ENCODE measurements at regions not wholly inside any gene's neighbourhood (a gene's known extent, or its start where the extent isn't known, plus 50 kb on each side); places are given as distances from the start of the nearest gene placed in this dataset.
"Not testable (repeated sequence)": the region's sequence is repeated elsewhere in the genome, so short reads cannot be mapped to it uniquely, and the experiment has no call there.

- no peak for DNase-seq (ENCODE audit: low read depth)
Measured at GRCh38 chr6:164694386-164694785, 615.0 kb downstream of the C6orf118 start.

DNA sequence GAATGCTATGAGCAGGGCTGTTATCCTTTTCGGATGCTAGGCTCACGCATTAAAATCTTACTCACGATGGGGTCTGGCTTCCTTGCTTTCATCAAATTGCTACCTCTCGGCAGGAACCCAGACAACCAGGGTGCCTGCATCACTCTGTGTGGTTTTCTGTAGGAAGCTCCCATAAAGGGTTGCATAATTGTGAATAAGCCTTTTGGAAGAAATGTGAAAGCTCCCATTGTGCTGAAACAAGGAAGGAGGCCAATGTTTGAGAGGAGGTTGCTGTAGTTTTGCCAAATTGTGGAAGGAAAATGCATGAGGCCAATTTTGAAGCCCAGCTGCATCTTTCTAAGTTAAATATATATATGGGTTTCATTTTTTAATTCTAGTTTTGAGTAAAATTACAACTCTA is 615.5 kb downstream of the C6orf118 start:
- no peak for DNase-seq (ENCODE audit: low read depth)

GRCh38 chr6:164692772-164693510 is 616.5 kb downstream of the C6orf118 start:
- DNase-seq (ENCODE audit: low read depth): no peak

GRCh38 chr6:164690702-164691500 is 618.5 kb downstream of the C6orf118 start:
- no peak for DNase-seq (ENCODE audit: low read depth)

DNA sequence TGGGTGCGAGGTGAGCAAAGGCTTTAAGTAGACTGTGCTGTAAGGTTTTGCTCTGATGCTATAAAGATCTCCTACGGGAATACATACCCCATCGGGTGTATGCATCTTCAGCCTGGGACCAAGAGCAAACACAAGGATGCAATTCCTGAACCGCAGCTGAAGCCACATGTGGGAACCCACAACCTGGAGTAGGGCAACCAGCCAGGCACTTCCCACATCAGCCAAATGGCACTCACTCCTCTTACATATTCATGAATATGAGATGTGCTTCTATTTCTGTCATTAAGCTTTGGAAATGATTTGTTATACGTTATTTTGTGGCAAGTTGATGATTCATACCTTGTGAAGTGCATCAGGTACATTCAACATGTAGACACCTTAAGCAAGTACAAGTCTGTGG is 619.2 kb downstream of the C6orf118 start:
- DNase-seq (ENCODE audit: low read depth): no peak

GRCh38 chr6:164665328-164665727 is 644.1 kb downstream of the C6orf118 start:
- DNase-seq (ENCODE audit: low read depth): no peak

- no peak for DNase-seq (ENCODE audit: low read depth)
Measured at GRCh38 chr6:164663634-164664033, 645.8 kb downstream of the C6orf118 start.

DNA sequence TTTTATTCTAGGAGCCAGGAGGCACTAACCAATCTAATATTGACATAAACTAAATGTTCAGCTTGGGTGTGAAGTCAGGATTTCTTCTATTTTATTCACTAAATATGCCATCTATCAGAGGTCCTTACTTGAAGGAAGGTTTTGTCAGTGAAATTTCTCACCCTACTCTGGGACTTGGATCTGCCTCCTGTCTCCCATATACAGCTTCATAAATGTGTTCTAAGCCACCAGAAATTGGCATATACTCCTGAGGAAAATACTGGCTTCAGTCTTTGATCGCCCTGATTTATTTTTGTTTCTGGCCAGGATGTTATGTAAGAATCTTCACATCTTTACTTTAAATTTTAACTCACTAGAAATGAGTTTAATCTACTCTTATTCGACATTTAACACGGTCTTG is 647.7 kb downstream of the C6orf118 start:
- DNase-seq (ENCODE audit: low read depth): no peak

- DNase-seq (ENCODE audit: low read depth): no peak
Measured at GRCh38 chr6:164660781-164661180, 648.6 kb downstream of the C6orf118 start.

GRCh38 chr6:164640956-164641355 is 668.4 kb downstream of the C6orf118 start:
- no peak for DNase-seq (ENCODE audit: low read depth)

GRCh38 chr6:164628302-164628931 is 681.0 kb downstream of the C6orf118 start:
- DNase-seq (ENCODE audit: low read depth): no peak

GRCh38 chr6:164616917-164617524 is 692.4 kb downstream of the C6orf118 start:
- DNase-seq (ENCODE audit: low read depth): no peak

GRCh38 chr6:164612751-164613150 is 696.7 kb downstream of the C6orf118 start:
- no peak for DNase-seq (ENCODE audit: low read depth)

GRCh38 chr6:164610859-164611258 is 698.5 kb downstream of the C6orf118 start:
- not testable (repeated sequence) for DNase-seq (ENCODE audit: low read depth)

DNA sequence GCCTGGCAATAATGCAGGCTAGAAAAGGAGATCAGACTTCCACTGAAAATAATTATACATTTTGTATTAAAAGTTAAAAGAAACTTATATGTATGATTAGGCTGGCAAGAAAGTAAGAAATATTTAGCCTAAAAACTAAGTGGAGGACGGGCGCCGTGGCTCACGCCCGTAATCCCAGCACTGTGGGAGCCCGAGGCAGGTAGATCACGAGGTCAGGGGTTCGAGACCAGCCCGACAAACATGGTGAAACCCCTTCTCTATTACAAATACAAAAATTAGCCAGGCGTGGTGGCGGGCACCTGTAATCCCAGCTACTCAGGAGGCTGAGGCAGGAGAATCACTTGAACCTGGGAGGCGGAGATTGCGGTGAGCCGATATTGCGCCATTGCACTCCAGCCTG is 707.0 kb downstream of the C6orf118 start:
- not testable (repeated sequence) for DNase-seq (ENCODE audit: low read depth)

GRCh38 chr6:164581563-164581962 is 727.8 kb downstream of the C6orf118 start:
- no peak for DNase-seq (ENCODE audit: low read depth)

DNA sequence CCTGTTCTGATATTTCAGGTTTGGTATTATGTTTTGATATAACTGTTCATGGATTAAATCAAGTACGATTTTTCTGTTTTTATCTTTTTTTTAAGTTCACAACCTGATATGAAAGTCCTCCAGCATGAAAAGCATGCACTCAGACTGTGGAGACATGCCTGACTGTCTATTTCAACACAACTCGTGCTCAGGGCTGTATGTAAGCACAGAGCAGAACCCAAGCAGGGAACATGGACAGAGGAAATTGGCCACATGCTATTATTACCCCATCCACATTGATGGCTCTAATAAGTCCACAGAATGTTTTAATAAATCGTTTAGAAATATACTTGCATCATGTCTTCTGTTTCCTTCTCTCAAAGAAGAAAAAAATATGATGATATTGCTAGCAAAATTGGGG is 730.4 kb downstream of the C6orf118 start:
- DNase-seq (ENCODE audit: low read depth): no peak

- no peak for DNase-seq (ENCODE audit: low read depth)
Measured at GRCh38 chr6:164578616-164579015, 730.8 kb downstream of the C6orf118 start.

DNA sequence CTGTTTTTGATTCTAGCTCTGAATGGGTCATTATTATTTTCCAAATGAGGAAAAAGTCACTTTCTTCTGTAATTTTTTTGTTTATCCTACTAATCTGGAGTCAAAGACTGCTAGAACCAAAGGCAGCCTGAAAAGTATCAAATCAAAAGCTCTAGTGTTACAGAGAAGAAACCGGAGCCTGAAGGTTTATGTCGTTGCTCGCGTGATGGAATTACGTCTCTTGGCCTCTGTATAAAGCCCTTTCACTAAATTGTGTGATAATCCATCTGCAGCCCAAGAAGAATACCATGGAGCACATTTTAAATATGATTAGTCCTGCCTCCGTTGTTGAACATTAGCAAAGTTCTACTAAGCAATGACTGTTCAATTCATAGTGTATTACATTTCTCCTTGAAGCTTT is 738.6 kb downstream of the C6orf118 start:
- no peak for DNase-seq (ENCODE audit: low read depth)

DNA sequence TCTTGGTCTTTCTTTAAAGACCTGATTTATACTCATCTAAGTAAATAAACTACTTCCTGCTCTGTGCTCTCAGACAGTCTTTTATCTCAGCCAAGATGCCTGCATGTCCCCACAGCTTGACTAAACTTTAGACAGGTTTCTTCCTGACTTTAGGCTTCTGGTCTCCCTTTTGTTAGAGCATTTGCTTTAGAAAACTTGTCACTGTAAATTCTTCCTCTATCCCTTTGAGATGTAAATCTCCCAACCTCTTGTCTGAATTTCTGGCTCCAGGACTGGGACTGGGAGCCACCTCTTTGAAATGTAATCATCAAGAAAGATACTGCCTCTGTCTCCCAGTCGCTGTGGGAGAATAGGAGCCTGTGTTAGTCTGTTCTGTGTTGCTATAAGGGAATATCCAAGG is 739.9 kb downstream of the C6orf118 start:
- no peak for DNase-seq (ENCODE audit: low read depth)

DNA sequence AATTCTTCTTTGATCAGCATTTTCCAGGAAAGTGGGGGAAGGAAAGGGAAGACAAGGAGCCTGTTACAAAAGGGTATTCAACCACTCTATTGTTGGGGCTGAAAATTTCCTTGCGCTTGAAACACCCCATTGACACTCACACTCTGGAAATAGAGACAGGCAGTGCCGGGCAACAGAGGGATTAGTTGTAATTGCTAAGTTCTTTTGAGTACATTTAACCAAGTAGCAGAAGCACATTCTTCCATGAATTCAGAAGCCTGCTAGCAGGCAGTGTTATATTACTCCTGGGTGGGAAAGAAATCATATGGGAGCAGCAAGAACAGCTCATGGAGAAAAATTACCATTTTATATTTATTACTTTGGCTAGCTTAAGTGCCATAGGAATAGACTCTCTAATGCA is 745.5 kb downstream of the C6orf118 start:
- DNase-seq (ENCODE audit: low read depth): no peak

DNA sequence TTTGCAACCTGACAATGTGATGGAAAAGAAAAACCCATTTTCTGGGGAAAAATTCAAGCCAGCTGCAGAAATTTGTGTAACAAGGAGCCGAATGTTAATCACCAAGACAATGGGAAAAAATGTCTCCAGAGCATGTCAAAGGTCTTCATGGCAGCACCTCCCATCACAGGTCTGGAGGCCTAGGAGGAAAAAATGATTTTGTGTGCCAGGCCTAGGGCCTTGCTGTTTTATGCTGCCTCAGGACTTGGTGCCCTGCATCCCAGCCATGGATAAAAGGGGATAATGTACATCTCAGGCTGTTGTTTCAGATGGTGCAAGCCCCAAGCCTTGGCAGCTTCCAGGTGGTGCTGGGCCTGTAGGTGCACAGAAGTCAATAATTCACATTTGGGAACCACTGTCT is 747.7 kb downstream of the C6orf118 start:
- no peak for DNase-seq (ENCODE audit: low read depth)

Data from activated T-helper 1 cell treated with Interleukin-2 at 50 U/mL for 16 hours (primary cell).